HCT116 (cell line): ENCODE measurements at regions not wholly inside any gene's neighbourhood (a gene's known extent, or its start where the extent isn't known, plus 50 kb on each side); places are given as distances from the start of the nearest gene placed in this dataset.

Experiments used
- ATAC-seq: fragments of 200-7000 bp; cut with Tn5 transposase; 2 replicates; pipeline ENCODE4 v1.9.1; 2020; ENCODE audit warnings: mild to moderate bottlenecking, moderate library complexity
- BruUV-seq: library from RNA; stranded (reverse); fragments of 400-500 nt; replicated peaks from 2 replicates; lab custom pipeline; 2021; lab: Mats Ljungman, UMichigan
- CTCF ChIA-PET: fragments of 300-600 bp; sonication (Branson Sonifier 250); formaldehyde crosslinking; loops from one replicate; lab custom pipeline; 2021; ENCODE audit warnings: antibody characterized with exemption; lab: Charles Lee
- POLR2A ChIA-PET: fragments of 300-600, 350-600 bp; sonication (Branson Sonifier 250); formaldehyde crosslinking; loops from one replicate; lab custom pipeline; 2021; ENCODE audit warnings: antibody characterized with exemption; lab: Charles Lee
- RAD21 ChIA-PET, 2 experiments: fragments of 300-600 bp; sonication (Branson Sonifier 250); formaldehyde crosslinking; loops; one replicate each; lab custom pipeline; 2023; ENCODE audit warnings: low total read pairs in 2 of 2; ENCODE audit not compliant: uncharacterized antibody in 2 of 2, unreplicated experiment in 2 of 2, low non-redundant PET in 1 of 2; lab: Charles Lee
- DNase-seq: peaks from one replicate; pipeline ENCODE4 v3.0.0-alpha.2; 2010; ENCODE audit warnings: low read depth, low spot score
- H2AFZ ChIP-seq: fragments of 200-600 bp; shearing (Covaris generic), sonication (generic); 2 replicates; pipeline ENCODE4 v1.6.1; 2017; ENCODE audit warnings: low read depth, mixed run types, mixed read lengths, antibody characterized with exemption, low read length; ENCODE audit not compliant: poor library complexity, severe bottlenecking
- H3K27ac ChIP-seq: 2 replicates; pipeline ENCODE4 v1.5.1; 2012; ENCODE audit warnings: low read depth, low read length
- H3K27me3 ChIP-seq: fragments of 200-600 bp; sonication (generic); 2 replicates; pipeline ENCODE4 v1.6.1; 2016; ENCODE audit warnings: mixed run types, low read length, mixed read lengths; ENCODE audit not compliant: insufficient read depth
- H3K36me3 ChIP-seq, 2 experiments: fragments of 200-500 bp in 1 of 2; fragments of 200-600 bp in 1 of 2; sonication (Bioruptor generic) in 1 of 2; sonication (generic) in 1 of 2; 2 replicates each; pipeline versions ENCODE4 v1.5.1 to v1.6.1; 2014 to 2016; ENCODE audit warnings: low read length in 2 of 2, inconsistent platforms in 1 of 2, mixed read lengths in 1 of 2, mixed run types in 1 of 2; ENCODE audit not compliant: insufficient read depth in 2 of 2, control insufficient read depth in 1 of 2
- H3K4me1 ChIP-seq, 2 experiments: fragments of 200-600 bp in 1 of 2; sonication (generic) in 1 of 2; 2 replicates each; pipeline versions ENCODE4 v1.5.1 to v1.6.1; 2012 to 2017; ENCODE audit warnings: low read length in 2 of 2, inconsistent platforms in 1 of 2, mild to moderate bottlenecking in 1 of 2, mixed read lengths in 1 of 2, mixed run types in 1 of 2, moderate library complexity in 1 of 2; ENCODE audit not compliant: insufficient read depth in 2 of 2, control insufficient read depth in 1 of 2
- H3K4me2 ChIP-seq: fragments of 200-600 bp; sonication (generic); 2 replicates; pipeline ENCODE4 v1.6.1; 2017; ENCODE audit warnings: mixed run types, low read length, mixed read lengths
- H3K4me3 ChIP-seq, 2 experiments: fragments of 200-600 bp in 1 of 2; sonication (generic) in 1 of 2; replicated peaks in 1 of 2; 2 replicates each; pipeline ENCODE4 v1.5.1; 2011 to 2016; ENCODE audit warnings: low read length in 2 of 2, control low read depth in 1 of 2, low read depth in 1 of 2, mild to moderate bottlenecking in 1 of 2, mixed read lengths in 1 of 2, mixed run types in 1 of 2
- H3K79me2 ChIP-seq: fragments of 200-600 bp; sonication (generic); 2 replicates; pipeline ENCODE4 v1.6.1; 2017; ENCODE audit warnings: mild to moderate bottlenecking, mixed run types, low read length, moderate library complexity, mixed read lengths; ENCODE audit not compliant: insufficient read depth
- H3K9ac ChIP-seq: fragments of 200-600 bp; sonication (generic); 2 replicates; pipeline ENCODE4 v1.6.1; 2016; ENCODE audit warnings: low read length, mixed read lengths
- H3K9me2 ChIP-seq: fragments of 200-600 bp; sonication (generic), shearing (Covaris generic); 2 replicates; pipeline ENCODE4 v1.6.1; 2017; ENCODE audit warnings: mixed run types, mild to moderate bottlenecking, moderate library complexity; ENCODE audit not compliant: insufficient read depth
- H3K9me3 ChIP-seq, 2 experiments: fragments of 200-500 bp in 1 of 2; fragments of 200-600 bp in 1 of 2; sonication (Bioruptor generic) in 1 of 2; sonication (generic) in 1 of 2; 2 replicates each; pipeline ENCODE4 v1.6.1; 2014 to 2017; ENCODE audit warnings: low read length in 2 of 2, mixed read lengths in 2 of 2, inconsistent platforms in 1 of 2, low read depth in 1 of 2, mild to moderate bottlenecking in 1 of 2, mixed run types in 1 of 2, moderate library complexity in 1 of 2; ENCODE audit not compliant: control insufficient read depth in 1 of 2, insufficient read depth in 1 of 2
- H4K20me1 ChIP-seq: fragments of 200-600 bp; sonication (generic), shearing (Covaris generic); 2 replicates; pipeline ENCODE4 v1.6.1; 2017; ENCODE audit warnings: mixed run types, mild to moderate bottlenecking, moderate library complexity; ENCODE audit not compliant: insufficient read depth
- CBX3 ChIP-seq: IDR thresholded peaks from 2 replicates; pipeline ENCODE4 v1.6.1; 2012; ENCODE audit warnings: low read depth
- EGR1 ChIP-seq: IDR thresholded peaks from 2 replicates; pipeline ENCODE4 v1.6.1; 2012; ENCODE audit warnings: low read depth
- ELF1 ChIP-seq: IDR thresholded peaks from 2 replicates; pipeline ENCODE4 v1.6.1; 2012; ENCODE audit warnings: low read depth, borderline replicate concordance
- EZH2 ChIP-seq: fragments of 200-600 bp; sonication (generic); IDR thresholded peaks from 2 replicates; pipeline ENCODE4 v1.6.1; 2017; ENCODE audit warnings: antibody characterized with exemption, mixed run types
- EZH2phosphoT487 ChIP-seq: fragments of 200-600 bp; IDR thresholded peaks from 2 replicates; pipeline ENCODE4 v1.6.1; 2018; ENCODE audit warnings: antibody characterized with exemption, borderline replicate concordance
- JUND ChIP-seq: IDR thresholded peaks from 2 replicates; pipeline ENCODE4 v1.6.1; 2012
- POLR2A ChIP-seq: IDR thresholded peaks from 2 replicates; pipeline ENCODE4 v1.7.0; 2011; ENCODE audit warnings: borderline replicate concordance; ENCODE audit not compliant: insufficient read depth, insufficient read length; ENCODE audit errors: extremely low read depth
- POLR2AphosphoS5 ChIP-seq: IDR thresholded peaks from 2 replicates; pipeline ENCODE4 v1.6.1; 2011; ENCODE audit warnings: mild to moderate bottlenecking, low read depth, low read length, moderate library complexity
- RAD21 ChIP-seq: IDR thresholded peaks from 2 replicates; pipeline ENCODE4 v1.6.1; 2012; ENCODE audit warnings: low read depth, mild to moderate bottlenecking
- SIN3A ChIP-seq: IDR thresholded peaks from 2 replicates; pipeline ENCODE4 v1.6.1; 2012; ENCODE audit warnings: low read depth
- SP1 ChIP-seq: IDR thresholded peaks from 2 replicates; pipeline ENCODE4 v1.6.1; 2012; ENCODE audit warnings: low read depth
- SRF ChIP-seq: IDR thresholded peaks from 2 replicates; pipeline ENCODE4 v1.6.1; 2012; ENCODE audit warnings: low read depth
- TCF7L2 ChIP-seq: IDR thresholded peaks from 2 replicates; pipeline ENCODE4 v1.7.0; 2011; ENCODE audit warnings: borderline replicate concordance, inconsistent platforms; ENCODE audit not compliant: insufficient read depth, insufficient read length; ENCODE audit errors: extremely low read depth
- YY1 ChIP-seq: IDR thresholded peaks from 2 replicates; pipeline ENCODE4 v1.6.1; 2011; ENCODE audit warnings: low read length, low read depth, moderate library complexity, mild to moderate bottlenecking; ENCODE audit not compliant: insufficient replicate concordance; ENCODE audit errors: extremely low read depth
- ZFX ChIP-seq: fragments of 450-650 bp; IDR thresholded peaks from 2 replicates; pipeline ENCODE4 v1.6.1; 2017
- ZNF274 ChIP-seq: fragments of 200-500 bp; sonication (Bioruptor generic); IDR thresholded peaks from 2 replicates; pipeline ENCODE4 v1.6.1; 2014; ENCODE audit warnings: mild to moderate bottlenecking, low read depth, low read length, inconsistent platforms
- intact Hi-C: fragments of 100-400 bp; cut with micrococcal nuclease; formaldehyde crosslinking; loops from 2 replicates; pipeline ENCODE4 v1.10.0; 2022
- TF ChIP-seq, protein P1 (sequence below): IDR thresholded peaks from 2 replicates; pipeline ENCODE4 v1.6.1; 2012
- TF ChIP-seq, protein P2 (sequence below): IDR thresholded peaks from 2 replicates; pipeline ENCODE4 v1.6.1; 2011; ENCODE audit warnings: mild to moderate bottlenecking, low read length, moderate library complexity; ENCODE audit not compliant: insufficient replicate concordance; ENCODE audit errors: extremely low read depth
- TF ChIP-seq, protein P3 (sequence below): IDR thresholded peaks from 2 replicates; pipeline ENCODE4 v1.6.1; 2012; ENCODE audit warnings: low read depth
- TF ChIP-seq, protein P4 (sequence below), 3 experiments: fragments of 200-600 bp in 1 of 3; sonication (generic) in 1 of 3; IDR thresholded peaks in 2 of 3; conservative IDR thresholded peaks in 1 of 3; 2 replicates each; pipeline ENCODE4 v1.5.1; 2012 to 2017; ENCODE audit warnings: low read depth in 2 of 3, low read length in 2 of 3, antibody characterized with exemption in 1 of 3, borderline replicate concordance in 1 of 3, control low read depth in 1 of 3, mild to moderate bottlenecking in 1 of 3, mixed read lengths in 1 of 3, mixed run types in 1 of 3, moderate library complexity in 1 of 3; ENCODE audit not compliant: insufficient read depth in 1 of 3

DNA sequence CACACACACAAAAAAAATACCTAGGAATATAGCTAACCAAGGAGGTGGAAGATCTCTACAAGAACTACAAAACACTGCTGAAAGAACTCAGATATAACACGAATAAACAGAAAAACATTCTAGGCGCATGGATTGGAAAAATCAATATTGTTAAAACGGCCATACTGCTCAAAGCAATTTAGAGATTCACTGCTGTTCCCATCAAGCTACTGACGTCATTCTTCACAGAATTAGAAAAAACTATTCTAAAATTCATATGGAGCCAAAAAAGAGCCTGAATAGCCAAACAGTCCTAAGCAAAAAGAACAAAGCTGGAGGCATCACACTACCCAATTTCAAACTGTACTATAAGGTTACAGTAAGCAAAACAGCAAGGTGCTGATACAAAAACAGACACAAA lies 390.2 kb downstream of the IDS start:
- ATAC-seq: no peak
- H3K9ac ChIP-seq: no peak overlapping the region
- RAD21 ChIA-PET: no interaction called here
- intact Hi-C loops: no loop called here
- H3K9me2 ChIP-seq: no peaks in the 10 kb centered on the region
- H3K27ac ChIP-seq: no peak overlapping the region
- no peaks in the 10 kb centered on the region for H3K9me3 ChIP-seq
- no TSS peak for BruUV-seq
- no peaks in the 10 kb centered on the region for H3K27me3 ChIP-seq
- no peak overlapping the region for H2AFZ ChIP-seq
- no peak for DNase-seq
- POLR2A ChIA-PET: no interaction called here
- CTCF ChIA-PET: no interaction called here
- H3K36me3 ChIP-seq: no peaks in the 10 kb centered on the region
- no peaks in the 10 kb centered on the region for H3K79me2 ChIP-seq
- H3K4me3 ChIP-seq: no peak overlapping the region
- H3K4me1 ChIP-seq: no peaks in the 10 kb centered on the region
- no peak for TF ChIP-seq ELF1
- TF ChIP-seq, protein P1, sequence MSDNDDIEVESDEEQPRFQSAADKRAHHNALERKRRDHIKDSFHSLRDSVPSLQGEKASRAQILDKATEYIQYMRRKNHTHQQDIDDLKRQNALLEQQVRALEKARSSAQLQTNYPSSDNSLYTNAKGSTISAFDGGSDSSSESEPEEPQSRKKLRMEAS: no peak
- TF ChIP-seq SP1: no peak
- no peak for TF ChIP-seq RAD21
- no peak for TF ChIP-seq YY1
- no peak for TF ChIP-seq JUND
- no peak for TF ChIP-seq TCF7L2
- no peak for TF ChIP-seq SRF
- TF ChIP-seq, protein P2, sequence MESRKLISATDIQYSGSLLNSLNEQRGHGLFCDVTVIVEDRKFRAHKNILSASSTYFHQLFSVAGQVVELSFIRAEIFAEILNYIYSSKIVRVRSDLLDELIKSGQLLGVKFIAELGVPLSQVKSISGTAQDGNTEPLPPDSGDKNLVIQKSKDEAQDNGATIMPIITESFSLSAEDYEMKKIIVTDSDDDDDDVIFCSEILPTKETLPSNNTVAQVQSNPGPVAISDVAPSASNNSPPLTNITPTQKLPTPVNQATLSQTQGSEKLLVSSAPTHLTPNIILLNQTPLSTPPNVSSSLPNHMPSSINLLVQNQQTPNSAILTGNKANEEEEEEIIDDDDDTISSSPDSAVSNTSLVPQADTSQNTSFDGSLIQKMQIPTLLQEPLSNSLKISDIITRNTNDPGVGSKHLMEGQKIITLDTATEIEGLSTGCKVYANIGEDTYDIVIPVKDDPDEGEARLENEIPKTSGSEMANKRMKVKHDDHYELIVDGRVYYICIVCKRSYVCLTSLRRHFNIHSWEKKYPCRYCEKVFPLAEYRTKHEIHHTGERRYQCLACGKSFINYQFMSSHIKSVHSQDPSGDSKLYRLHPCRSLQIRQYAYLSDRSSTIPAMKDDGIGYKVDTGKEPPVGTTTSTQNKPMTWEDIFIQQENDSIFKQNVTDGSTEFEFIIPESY: no peak
- TF ChIP-seq EZH2phosphoT487: no peak
- TF ChIP-seq POLR2AphosphoS5: no peak
- no peak for TF ChIP-seq ZFX
- no peak for TF ChIP-seq EGR1
- TF ChIP-seq, protein P3, sequence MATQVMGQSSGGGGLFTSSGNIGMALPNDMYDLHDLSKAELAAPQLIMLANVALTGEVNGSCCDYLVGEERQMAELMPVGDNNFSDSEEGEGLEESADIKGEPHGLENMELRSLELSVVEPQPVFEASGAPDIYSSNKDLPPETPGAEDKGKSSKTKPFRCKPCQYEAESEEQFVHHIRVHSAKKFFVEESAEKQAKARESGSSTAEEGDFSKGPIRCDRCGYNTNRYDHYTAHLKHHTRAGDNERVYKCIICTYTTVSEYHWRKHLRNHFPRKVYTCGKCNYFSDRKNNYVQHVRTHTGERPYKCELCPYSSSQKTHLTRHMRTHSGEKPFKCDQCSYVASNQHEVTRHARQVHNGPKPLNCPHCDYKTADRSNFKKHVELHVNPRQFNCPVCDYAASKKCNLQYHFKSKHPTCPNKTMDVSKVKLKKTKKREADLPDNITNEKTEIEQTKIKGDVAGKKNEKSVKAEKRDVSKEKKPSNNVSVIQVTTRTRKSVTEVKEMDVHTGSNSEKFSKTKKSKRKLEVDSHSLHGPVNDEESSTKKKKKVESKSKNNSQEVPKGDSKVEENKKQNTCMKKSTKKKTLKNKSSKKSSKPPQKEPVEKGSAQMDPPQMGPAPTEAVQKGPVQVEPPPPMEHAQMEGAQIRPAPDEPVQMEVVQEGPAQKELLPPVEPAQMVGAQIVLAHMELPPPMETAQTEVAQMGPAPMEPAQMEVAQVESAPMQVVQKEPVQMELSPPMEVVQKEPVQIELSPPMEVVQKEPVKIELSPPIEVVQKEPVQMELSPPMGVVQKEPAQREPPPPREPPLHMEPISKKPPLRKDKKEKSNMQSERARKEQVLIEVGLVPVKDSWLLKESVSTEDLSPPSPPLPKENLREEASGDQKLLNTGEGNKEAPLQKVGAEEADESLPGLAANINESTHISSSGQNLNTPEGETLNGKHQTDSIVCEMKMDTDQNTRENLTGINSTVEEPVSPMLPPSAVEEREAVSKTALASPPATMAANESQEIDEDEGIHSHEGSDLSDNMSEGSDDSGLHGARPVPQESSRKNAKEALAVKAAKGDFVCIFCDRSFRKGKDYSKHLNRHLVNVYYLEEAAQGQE: no peak
- TF ChIP-seq ZNF274: no peak
- TF ChIP-seq POLR2A: no peak
- TF ChIP-seq CBX3: no peak
- no peak for TF ChIP-seq EZH2
- TF ChIP-seq, protein P4, sequence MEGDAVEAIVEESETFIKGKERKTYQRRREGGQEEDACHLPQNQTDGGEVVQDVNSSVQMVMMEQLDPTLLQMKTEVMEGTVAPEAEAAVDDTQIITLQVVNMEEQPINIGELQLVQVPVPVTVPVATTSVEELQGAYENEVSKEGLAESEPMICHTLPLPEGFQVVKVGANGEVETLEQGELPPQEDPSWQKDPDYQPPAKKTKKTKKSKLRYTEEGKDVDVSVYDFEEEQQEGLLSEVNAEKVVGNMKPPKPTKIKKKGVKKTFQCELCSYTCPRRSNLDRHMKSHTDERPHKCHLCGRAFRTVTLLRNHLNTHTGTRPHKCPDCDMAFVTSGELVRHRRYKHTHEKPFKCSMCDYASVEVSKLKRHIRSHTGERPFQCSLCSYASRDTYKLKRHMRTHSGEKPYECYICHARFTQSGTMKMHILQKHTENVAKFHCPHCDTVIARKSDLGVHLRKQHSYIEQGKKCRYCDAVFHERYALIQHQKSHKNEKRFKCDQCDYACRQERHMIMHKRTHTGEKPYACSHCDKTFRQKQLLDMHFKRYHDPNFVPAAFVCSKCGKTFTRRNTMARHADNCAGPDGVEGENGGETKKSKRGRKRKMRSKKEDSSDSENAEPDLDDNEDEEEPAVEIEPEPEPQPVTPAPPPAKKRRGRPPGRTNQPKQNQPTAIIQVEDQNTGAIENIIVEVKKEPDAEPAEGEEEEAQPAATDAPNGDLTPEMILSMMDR (IDR thresholded peaks at IDR 0.05 in 2 of 3, conservative IDR thresholded peaks at IDR 0.05 in 1 of 3; ENCODE audit: borderline replicate concordance in 1 of 3, insufficient read depth in 1 of 3, low read depth in 2 of 3, low read length in 2 of 3): no peak
- TF ChIP-seq SIN3A: no peak
- no peak overlapping the region for H3K4me2 ChIP-seq
- no peaks in the 10 kb centered on the region for H4K20me1 ChIP-seq
